ENCODE measurements at regions not wholly inside any gene's neighbourhood (a gene's known extent, or its start where the extent isn't known, plus 50 kb on each side); places are given as distances from the start of the nearest gene placed in this dataset.

- no peak for TF ChIP-seq CTCF (IDR thresholded peaks at IDR 0.05; ENCODE audit: insufficient read depth in 1 of 2, low read depth in 1 of 2, low read length in 1 of 2, severe bottlenecking in 1 of 2, unreplicated experiment in 1 of 2)
- H3K27ac Mint-ChIP-seq (ENCODE audit: unreplicated experiment): no peak overlapping the region
- no peak overlapping the region for H3K4me3 Mint-ChIP-seq (ENCODE audit: unreplicated experiment)
- no peaks in the 10 kb centered on the region for H3K9me3 Mint-ChIP-seq (ENCODE audit: unreplicated experiment)
- H3K36me3 Mint-ChIP-seq (ENCODE audit: insufficient read depth, unreplicated experiment): no peaks in the 10 kb centered on the region
- H3K4me1 Mint-ChIP-seq (ENCODE audit: low read depth, unreplicated experiment): no peaks in the 10 kb centered on the region
- H3K36me3 ChIP-seq (ENCODE audit: control insufficient read depth, insufficient read depth, low read length): no peaks in the 10 kb centered on the region
- BruUV-seq (replicated peaks): no TSS peak
- no peaks in the 10 kb centered on the region for H3K9me3 ChIP-seq
- CTCF ChIA-PET: no interaction called here
- no peak overlapping the region for H3K4me3 ChIP-seq (ENCODE audit: low read depth, low read length)
- intact Hi-C loops (cut with micrococcal nuclease; ENCODE audit: unreplicated experiment): no loop called here
- H3K4me1 ChIP-seq: no peaks in the 10 kb centered on the region
- H3K27me3 Mint-ChIP-seq (ENCODE audit: insufficient read depth, unreplicated experiment): no peaks in the 10 kb centered on the region
- no peaks in the 10 kb centered on the region for H3K27me3 ChIP-seq (replicated peaks; ENCODE audit: control insufficient read depth, insufficient read depth, low read length)
- POLR2A ChIA-PET: no interaction called here
- DNase-seq: no peak
These were observed 567.7 kb upstream of the B3GALT2 start for GRCh38 chr1:193754151-193754550.

DNA sequence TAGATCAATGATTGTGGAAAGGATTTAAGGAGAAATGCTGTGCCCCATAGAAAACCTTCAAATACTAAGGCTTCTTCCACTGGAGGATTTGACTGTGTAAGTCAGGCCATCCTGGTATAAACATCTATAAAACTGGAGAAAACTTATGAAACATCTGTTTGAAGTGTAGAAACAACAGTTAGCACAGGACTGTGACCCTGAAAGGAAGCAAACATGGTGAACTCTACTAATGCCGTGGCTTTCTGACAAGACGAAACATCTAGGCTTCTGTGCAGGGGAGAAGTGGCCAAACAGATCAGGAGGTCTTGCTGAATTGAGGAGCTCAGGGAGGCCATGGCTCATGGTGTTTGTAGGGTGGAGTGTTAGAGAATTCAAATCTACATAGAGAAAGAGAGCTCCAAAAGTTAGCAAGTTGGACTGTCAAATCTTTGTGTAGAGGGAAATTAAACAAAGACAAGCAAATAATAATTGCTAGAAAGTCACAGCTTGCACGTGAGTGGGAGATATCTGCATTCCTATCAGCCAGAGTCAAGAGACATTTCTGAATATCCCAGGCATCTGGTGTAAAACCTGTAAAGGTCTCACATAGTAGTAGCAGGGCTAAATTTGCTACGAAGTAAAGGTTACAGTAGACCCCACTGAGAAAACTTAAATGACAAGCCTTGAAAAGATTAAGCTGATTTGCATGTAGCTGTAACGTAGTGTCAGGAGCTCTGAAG is 566.8 kb upstream of the B3GALT2 start:
- ChIA-PET CTCF (no interaction called here), POLR2A (no interaction called here)
- no peak overlapping the region for H3K4me3 Mint-ChIP-seq (ENCODE audit: unreplicated experiment)
- H3K9me3 ChIP-seq: no peaks in the 10 kb centered on the region
- no peaks in the 10 kb centered on the region for H3K9me3 Mint-ChIP-seq (ENCODE audit: unreplicated experiment)
- H3K4me3 ChIP-seq (ENCODE audit: low read depth, low read length): no peak overlapping the region
- H3K4me1 Mint-ChIP-seq (ENCODE audit: low read depth, unreplicated experiment): no peaks in the 10 kb centered on the region
- intact Hi-C loops (cut with micrococcal nuclease; ENCODE audit: unreplicated experiment): no loop called here
- no peak overlapping the region for H3K27ac Mint-ChIP-seq (ENCODE audit: unreplicated experiment)
- H3K4me1 ChIP-seq: no peaks in the 10 kb centered on the region
- DNase-seq: no peak
- H3K36me3 ChIP-seq (ENCODE audit: control insufficient read depth, insufficient read depth, low read length): no peaks in the 10 kb centered on the region
- H3K27me3 Mint-ChIP-seq (ENCODE audit: insufficient read depth, unreplicated experiment): no peaks in the 10 kb centered on the region
- H3K36me3 Mint-ChIP-seq (ENCODE audit: insufficient read depth, unreplicated experiment): no peaks in the 10 kb centered on the region
- H3K27me3 ChIP-seq (replicated peaks; ENCODE audit: control insufficient read depth, insufficient read depth, low read length): no peaks in the 10 kb centered on the region
- no TSS peak for BruUV-seq (replicated peaks)
- no peak for TF ChIP-seq CTCF (IDR thresholded peaks at IDR 0.05; ENCODE audit: insufficient read depth in 1 of 2, low read depth in 1 of 2, low read length in 1 of 2, severe bottlenecking in 1 of 2, unreplicated experiment in 1 of 2)

GRCh38 chr1:193749868-193750267 is 563.5 kb upstream of the B3GALT2 start:
- no peak overlapping the region for H3K27ac Mint-ChIP-seq (ENCODE audit: unreplicated experiment)
- Histone ChIP-seq H3K27me3 (replicated peaks; ENCODE audit: control insufficient read depth, insufficient read depth, low read length) (no peaks in the 10 kb centered on the region), H3K4me3 (ENCODE audit: low read depth, low read length) (no peak overlapping the region), H3K9me3 (no peaks in the 10 kb centered on the region), H3K36me3 (ENCODE audit: control insufficient read depth, insufficient read depth, low read length) (no peaks in the 10 kb centered on the region), H3K4me1 (no peaks in the 10 kb centered on the region)
- BruUV-seq (replicated peaks): no TSS peak
- intact Hi-C loops (cut with micrococcal nuclease; ENCODE audit: unreplicated experiment): no loop called here
- H3K4me3 Mint-ChIP-seq (ENCODE audit: unreplicated experiment): no peak overlapping the region
- H3K27me3 Mint-ChIP-seq (ENCODE audit: insufficient read depth, unreplicated experiment): no peaks in the 10 kb centered on the region
- no peaks in the 10 kb centered on the region for H3K36me3 Mint-ChIP-seq (ENCODE audit: insufficient read depth, unreplicated experiment)
- POLR2A ChIA-PET: no interaction called here
- no peaks in the 10 kb centered on the region for H3K4me1 Mint-ChIP-seq (ENCODE audit: low read depth, unreplicated experiment)
- no peaks in the 10 kb centered on the region for H3K9me3 Mint-ChIP-seq (ENCODE audit: unreplicated experiment)
- no peak for DNase-seq
- CTCF ChIA-PET: no interaction called here
- TF ChIP-seq CTCF (IDR thresholded peaks at IDR 0.05; ENCODE audit: insufficient read depth in 1 of 2, low read depth in 1 of 2, low read length in 1 of 2, severe bottlenecking in 1 of 2, unreplicated experiment in 1 of 2): no peak
